ENCODE measurements at regions not wholly inside any gene's neighbourhood (a gene's known extent, or its start where the extent isn't known, plus 50 kb on each side); places are given as distances from the start of the nearest gene placed in this dataset.
"Not testable (repeated sequence)": the region's sequence is repeated elsewhere in the genome, so short reads cannot be mapped to it uniquely, and the experiment has no call there.

- DNase-seq (ENCODE audit: low read depth in 2 of 2), result no peak
Measured at GRCh38 chr16:75922250-75922649, 196.0 kb upstream of the CPHXL start.

- peak in 1 of 2 donors; percentile 51 for DNase-seq (ENCODE audit: low read depth in 2 of 2)
Measured at GRCh38 chr16:75924397-75924796, 198.1 kb upstream of the CPHXL start.

- no peak for DNase-seq (ENCODE audit: low read depth in 2 of 2)
Measured at GRCh38 chr16:75927810-75928209, 201.5 kb upstream of the CPHXL start.

- no peak for DNase-seq (ENCODE audit: low read depth in 2 of 2)
Measured at GRCh38 chr16:75928295-75928694, 202.0 kb upstream of the CPHXL start.

GRCh38 chr16:75929046-75929445, 202.8 kb upstream of the CPHXL start:
- no peak for DNase-seq (ENCODE audit: low read depth in 2 of 2)

- no peak for DNase-seq (ENCODE audit: low read depth in 2 of 2)
Measured at GRCh38 chr16:75931043-75931442, 204.8 kb upstream of the CPHXL start.

- DNase-seq (ENCODE audit: low read depth in 2 of 2), result no peak
Measured at GRCh38 chr16:75931970-75932369, 205.7 kb upstream of the CPHXL start.

GRCh38 chr16:75938818-75939217, 212.5 kb upstream of the CPHXL start:
- no peak for DNase-seq (ENCODE audit: low read depth in 2 of 2)

- no peak for DNase-seq (ENCODE audit: low read depth in 2 of 2)
Measured at GRCh38 chr16:75942351-75942750, 216.1 kb upstream of the CPHXL start.

- no peak for DNase-seq (ENCODE audit: low read depth in 2 of 2)
Measured at GRCh38 chr16:75942936-75943335, 216.6 kb upstream of the CPHXL start.

GRCh38 chr16:75943705-75944514, 217.6 kb upstream of the CPHXL start:
- DNase-seq (ENCODE audit: low read depth in 2 of 2), result no peak

- DNase-seq (ENCODE audit: low read depth in 2 of 2), result no peak
Measured at GRCh38 chr16:75945916-75946457, 219.7 kb upstream of the CPHXL start.

- no peak for DNase-seq (ENCODE audit: low read depth in 2 of 2)
Measured at GRCh38 chr16:75947626-75948239, 221.4 kb upstream of the CPHXL start.

- no peak for DNase-seq (ENCODE audit: low read depth in 2 of 2)
Measured at GRCh38 chr16:75948441-75948840, 222.2 kb upstream of the CPHXL start.

GRCh38 chr16:75948886-75949285, 222.6 kb upstream of the CPHXL start:
- no peak for DNase-seq (ENCODE audit: low read depth in 2 of 2)

- DNase-seq (ENCODE audit: low read depth in 2 of 2), result no peak
Measured at GRCh38 chr16:75952124-75952523, 225.8 kb upstream of the CPHXL start.

- no peak for DNase-seq (ENCODE audit: low read depth in 2 of 2)
Measured at GRCh38 chr16:75957870-75958269, 231.6 kb upstream of the CPHXL start.

- DNase-seq (ENCODE audit: low read depth in 2 of 2), result no peak
Measured at GRCh38 chr16:75965504-75966374, 239.4 kb upstream of the CPHXL start.

- not testable (repeated sequence) for DNase-seq (ENCODE audit: low read depth in 2 of 2)
Measured at GRCh38 chr16:75969120-75969519, 242.8 kb upstream of the CPHXL start.

- DNase-seq (ENCODE audit: low read depth in 2 of 2), result no peak
Measured at GRCh38 chr16:75971334-75971733, 245.0 kb upstream of the CPHXL start.

GRCh38 chr16:75983296-75983695, 257.0 kb upstream of the CPHXL start:
- DNase-seq (ENCODE audit: low read depth in 2 of 2), result no peak
